ENCODE measurements at regions not wholly inside any gene's neighbourhood (a gene's known extent, or its start where the extent isn't known, plus 50 kb on each side); places are given as distances from the start of the nearest gene placed in this dataset.

- DNase-seq (ENCODE audit: low read depth in 4 of 4, low spot score in 3 of 4): no peak
Measured at GRCh38 chr2:217267758-217268157, 407.9 kb upstream of the TNP1 start.

GRCh38 chr2:217263756-217264155 is 403.9 kb upstream of the TNP1 start:
- no peak for DNase-seq (ENCODE audit: low read depth in 4 of 4, low spot score in 3 of 4)

DNA sequence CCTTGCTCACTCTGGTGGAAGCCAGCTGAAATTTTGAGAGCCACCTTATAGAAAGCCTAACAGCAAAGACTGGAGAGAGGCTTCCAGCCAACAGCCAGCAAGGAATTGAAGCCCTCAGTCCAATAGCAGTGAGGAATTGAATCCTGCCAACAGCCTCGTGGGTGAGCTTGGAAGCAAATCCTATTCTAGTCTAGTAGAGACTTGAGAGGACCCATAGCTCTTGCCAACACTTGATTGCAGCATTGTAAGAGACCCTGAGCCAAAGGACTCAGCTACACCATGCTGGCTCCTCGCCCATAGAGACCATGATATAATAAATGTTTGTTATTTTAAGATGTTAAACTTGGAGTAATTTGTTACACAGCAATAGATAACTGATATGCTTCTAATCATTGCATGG is 403.0 kb upstream of the TNP1 start:
- DNase-seq (ENCODE audit: low read depth in 4 of 4, low spot score in 3 of 4): no peak

- DNase-seq (ENCODE audit: low read depth in 4 of 4, low spot score in 3 of 4): no peak
Measured at GRCh38 chr2:217261452-217261851, 401.6 kb upstream of the TNP1 start.

GRCh38 chr2:217260441-217261115 is 400.7 kb upstream of the TNP1 start:
- no peak for DNase-seq (ENCODE audit: low read depth in 4 of 4, low spot score in 3 of 4)

- DNase-seq (ENCODE audit: low read depth in 4 of 4, low spot score in 3 of 4): no peak
Measured at GRCh38 chr2:217258170-217258569, 398.3 kb upstream of the TNP1 start.

GRCh38 chr2:217256251-217256650 is 396.4 kb upstream of the TNP1 start:
- no peak for DNase-seq (ENCODE audit: low read depth in 4 of 4, low spot score in 3 of 4)

DNA sequence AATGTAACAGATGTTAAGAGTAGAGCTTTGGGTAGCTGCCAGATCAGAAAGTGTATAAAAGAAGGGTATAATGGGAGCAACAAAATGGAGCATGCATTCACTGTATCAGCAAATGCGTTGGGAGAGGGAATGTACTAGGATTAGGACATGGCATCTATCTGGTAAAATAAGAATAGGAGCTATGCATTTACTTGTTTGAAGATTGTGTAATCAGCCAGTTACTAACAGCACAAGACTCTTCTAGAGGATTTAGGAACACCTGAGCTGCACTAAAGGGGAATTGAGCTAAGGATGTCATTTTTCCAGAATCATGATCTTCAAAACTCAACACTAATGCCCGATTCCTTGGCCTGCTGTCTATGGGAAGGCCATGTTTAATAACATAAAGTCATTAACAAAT is 394.2 kb upstream of the TNP1 start:
- DNase-seq (ENCODE audit: low read depth in 4 of 4, low spot score in 3 of 4): no peak

DNA sequence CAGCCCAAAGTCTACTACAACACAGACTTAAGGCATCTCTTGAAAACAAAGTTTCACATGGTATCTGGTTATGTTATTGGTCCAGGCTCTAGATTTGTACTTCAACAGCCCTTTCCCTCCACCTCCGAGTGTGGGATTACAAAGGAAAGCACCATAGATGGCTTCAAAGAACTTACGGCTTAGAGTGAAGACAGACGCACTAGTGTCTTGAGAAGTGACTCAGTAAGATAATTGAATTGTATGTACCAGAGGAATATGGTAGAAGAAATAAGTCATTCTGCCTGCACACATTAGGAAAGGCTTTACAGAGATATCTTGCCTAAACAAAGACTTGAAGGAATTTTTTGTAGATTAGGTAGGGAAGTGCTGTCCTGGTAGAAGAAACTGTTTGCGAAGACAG is 392.3 kb upstream of the TNP1 start:
- no peak for DNase-seq (ENCODE audit: low read depth in 4 of 4, low spot score in 3 of 4)

- DNase-seq (ENCODE audit: low read depth in 4 of 4, low spot score in 3 of 4): peak in 2 of 4 donors; percentile 76
Measured at GRCh38 chr2:217250013-217250524, 390.2 kb upstream of the TNP1 start.

GRCh38 chr2:217249121-217250012 is 389.5 kb upstream of the TNP1 start:
- no peak for DNase-seq (ENCODE audit: low read depth in 4 of 4, low spot score in 3 of 4)

DNA sequence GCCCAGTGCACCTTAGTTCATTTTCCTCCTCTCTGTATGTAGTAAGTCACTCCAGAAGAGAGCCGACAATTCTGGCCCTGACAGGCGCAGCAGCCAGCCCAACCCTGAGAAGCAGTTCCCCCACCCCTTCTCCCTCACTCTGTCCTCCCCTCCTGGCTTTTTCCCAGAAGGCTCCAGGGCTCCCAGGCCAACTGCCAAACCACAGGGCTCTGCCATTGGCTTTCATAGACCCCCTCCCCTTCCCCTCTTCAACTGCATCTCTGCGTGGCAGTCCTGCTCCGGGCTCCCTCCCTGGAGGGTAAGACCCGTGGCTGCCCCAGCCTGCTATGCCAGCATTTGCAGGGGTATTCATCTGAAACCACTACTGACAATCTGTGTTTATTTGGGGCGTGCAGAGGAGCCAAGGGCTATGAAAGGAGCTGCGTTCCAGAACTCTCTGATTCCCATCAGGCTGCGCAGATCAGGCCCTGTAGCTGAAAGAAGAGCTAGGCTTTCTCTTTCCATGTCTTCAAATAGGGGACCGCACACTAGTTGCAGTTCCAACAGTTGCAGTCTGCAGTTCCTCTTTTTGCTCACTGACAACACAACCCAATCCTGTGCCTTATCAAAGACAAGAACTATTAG is 388.6 kb upstream of the TNP1 start:
- DNase-seq (ENCODE audit: low read depth in 4 of 4, low spot score in 3 of 4): peak in 3 of 4 donors; percentile 70 to 77 (median 77)

DNA sequence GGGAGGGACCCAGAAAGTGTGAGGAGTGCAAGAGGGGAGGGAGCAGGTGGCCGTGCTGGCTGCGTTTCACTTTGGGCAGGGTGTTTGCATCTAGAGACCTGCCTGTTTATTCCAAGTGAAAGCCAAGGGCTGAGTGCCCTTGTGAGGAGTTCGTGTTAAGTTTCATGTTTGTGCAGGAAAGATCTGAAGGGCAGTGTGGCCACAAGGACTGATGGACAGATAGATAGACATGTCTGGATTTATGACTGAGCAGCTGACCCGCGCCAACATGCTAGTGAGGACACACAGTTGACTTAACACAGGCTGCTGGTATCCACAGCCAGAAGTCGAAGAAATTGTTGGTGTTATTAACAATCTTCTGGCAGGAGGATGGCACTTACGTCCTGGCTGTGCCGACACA is 387.6 kb upstream of the TNP1 start:
- no peak for DNase-seq (ENCODE audit: low read depth in 4 of 4, low spot score in 3 of 4)

DNA sequence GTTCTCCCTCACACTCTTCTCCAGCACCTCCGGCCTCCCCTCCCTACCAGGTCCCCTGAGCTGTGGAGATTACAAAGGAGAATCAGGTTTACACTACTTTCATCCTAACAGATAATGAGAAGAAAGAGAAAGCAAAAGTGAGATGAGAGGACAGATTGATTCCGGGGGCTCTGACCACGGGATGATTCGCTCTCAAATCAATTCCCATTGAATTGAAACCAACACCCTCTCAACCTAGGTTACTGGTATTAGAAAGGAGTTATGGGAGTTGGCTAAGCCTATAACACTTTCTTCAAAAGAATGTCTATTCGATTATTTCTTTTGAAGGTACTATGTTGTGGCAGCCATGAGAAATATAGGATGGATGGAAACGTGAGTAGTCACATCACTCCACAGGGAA is 386.2 kb upstream of the TNP1 start:
- no peak for DNase-seq (ENCODE audit: low read depth in 4 of 4, low spot score in 3 of 4)

- no peak for DNase-seq (ENCODE audit: low read depth in 4 of 4, low spot score in 3 of 4)
Measured at GRCh38 chr2:217244815-217245214, 385.0 kb upstream of the TNP1 start.

DNA sequence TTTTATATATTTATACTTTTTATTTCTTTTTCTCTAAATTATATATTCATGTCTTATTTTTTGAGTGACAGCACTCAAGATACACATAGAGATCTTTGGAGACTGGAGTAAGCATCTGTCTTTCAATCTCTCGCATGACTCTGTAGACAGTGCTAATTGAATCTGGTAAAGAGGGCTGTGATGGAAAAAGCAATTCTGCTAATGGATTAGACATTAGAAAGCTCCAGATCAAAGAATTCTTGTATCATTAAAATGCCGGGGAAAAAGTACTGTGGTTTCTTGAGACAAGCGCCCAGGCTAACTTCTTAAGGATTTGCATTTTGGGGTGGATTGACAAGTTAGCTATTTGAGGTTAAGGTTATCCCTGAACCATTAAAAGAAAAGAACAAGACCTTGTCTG is 383.1 kb upstream of the TNP1 start:
- no peak for DNase-seq (ENCODE audit: low read depth in 4 of 4, low spot score in 3 of 4)

GRCh38 chr2:217231724-217232123 is 371.9 kb upstream of the TNP1 start:
- no peak for DNase-seq (ENCODE audit: low read depth in 4 of 4, low spot score in 3 of 4)

- no peak for DNase-seq (ENCODE audit: low read depth in 4 of 4, low spot score in 3 of 4)
Measured at GRCh38 chr2:217231212-217231611, 371.3 kb upstream of the TNP1 start.

DNA sequence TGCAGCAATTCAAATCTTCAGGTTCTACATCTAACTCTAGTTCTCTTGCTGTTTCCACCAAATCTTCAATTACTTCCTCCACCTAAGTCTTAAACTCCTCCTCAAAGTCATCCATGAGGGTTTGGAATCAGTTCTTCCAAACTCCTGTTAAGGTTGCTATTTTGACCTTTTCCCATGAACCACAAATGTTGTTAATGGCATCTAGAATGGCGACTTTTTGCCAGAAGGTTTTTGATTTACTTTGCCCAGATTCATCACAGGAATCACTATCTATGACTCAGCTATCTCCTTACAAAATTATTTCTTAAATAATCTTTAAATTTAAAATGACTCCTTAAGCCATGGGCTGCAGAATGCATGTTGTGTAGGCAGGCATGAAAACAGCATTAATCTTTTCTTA is 368.9 kb upstream of the TNP1 start:
- no peak for DNase-seq (ENCODE audit: low read depth in 4 of 4, low spot score in 3 of 4)

GRCh38 chr2:217227794-217228193 is 367.9 kb upstream of the TNP1 start:
- DNase-seq (ENCODE audit: low read depth in 4 of 4, low spot score in 3 of 4): no peak

DNA sequence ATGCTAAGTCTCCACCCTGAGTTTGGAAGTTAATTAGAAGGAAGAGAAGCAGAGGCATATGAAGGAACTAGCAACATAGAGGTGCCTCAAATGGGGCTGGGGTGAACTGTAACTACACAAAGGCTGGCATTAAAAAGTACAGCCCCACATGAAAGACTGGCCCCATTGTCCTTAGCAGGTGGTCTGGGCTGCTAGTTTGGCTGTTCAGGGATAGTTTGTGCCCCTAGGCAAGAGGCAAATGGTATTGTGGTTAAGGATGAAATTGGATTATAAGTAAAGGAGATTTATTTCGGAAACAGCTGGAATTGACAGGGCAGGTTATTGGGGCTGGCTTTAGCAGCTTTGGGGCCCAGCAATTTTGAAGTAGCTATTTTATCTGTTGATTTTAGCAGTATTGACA is 365.7 kb upstream of the TNP1 start:
- no peak for DNase-seq (ENCODE audit: low read depth in 4 of 4, low spot score in 3 of 4)

Data from right renal pelvis (tissue), 4 donors.